Neural cell (in vitro differentiated cells): ENCODE measurements at regions not wholly inside any gene's neighbourhood (a gene's known extent, or its start where the extent isn't known, plus 50 kb on each side); places are given as distances from the start of the nearest gene placed in this dataset.

ENCODE experiments used
- H2AFZ ChIP-seq: fragments of 200-600, 300-800 bp; sonication (generic), shearing (Covaris generic); 2 replicates; pipeline ENCODE4 v1.6.0; 2014; ENCODE audit warnings: low read depth, mild to moderate bottlenecking, antibody characterized with exemption, low read length, moderate library complexity
- H3F3A ChIP-seq: fragments of 200-600 bp; shearing (Covaris generic); 2 replicates; pipeline ENCODE4 v1.6.1; 2016; ENCODE audit warnings: mild to moderate bottlenecking, moderate library complexity, mixed read lengths, antibody characterized with exemption, low read length; ENCODE audit not compliant: insufficient read depth, poor library complexity, severe bottlenecking
- H3K27ac ChIP-seq: fragments of 200-600, 300-800 bp; sonication (generic), shearing (Covaris generic); 2 replicates; pipeline ENCODE4 v1.5.1; 2014; ENCODE audit warnings: mild to moderate bottlenecking, low read length, moderate library complexity
- H3K27me3 ChIP-seq: fragments of 300-800, 200-600 bp; sonication (generic), shearing (Covaris generic); 2 replicates; pipeline ENCODE4 v1.6.0; 2014; ENCODE audit warnings: mild to moderate bottlenecking, low read depth, low read length, moderate library complexity; ENCODE audit not compliant: insufficient read depth
- H3K36me3 ChIP-seq: fragments of 300-800, 200-600 bp; sonication (generic), shearing (Covaris generic); 2 replicates; pipeline ENCODE4 v1.5.1; 2014; ENCODE audit warnings: mild to moderate bottlenecking, antibody characterized with exemption, low read length, moderate library complexity; ENCODE audit not compliant: insufficient read depth
- H3K4me2 ChIP-seq: fragments of 300-800, 200-600 bp; sonication (generic), shearing (Covaris generic); 2 replicates; pipeline ENCODE4 v1.6.0; 2014; ENCODE audit warnings: mild to moderate bottlenecking, low read length
- H3K4me3 ChIP-seq: fragments of 300-800, 200-600 bp; sonication (generic), shearing (Covaris generic); 2 replicates; pipeline ENCODE4 v1.5.1; 2014; ENCODE audit warnings: mild to moderate bottlenecking, low read length, moderate library complexity
- H3K79me2 ChIP-seq: fragments of 200-600 bp; shearing (Covaris generic); replicated peaks from 2 replicates; pipeline ENCODE4 v1.6.0; 2014; ENCODE audit warnings: mild to moderate bottlenecking, low read length, moderate library complexity; ENCODE audit not compliant: insufficient read depth
- H3K9ac ChIP-seq: fragments of 300-800, 200-600 bp; sonication (generic), shearing (Covaris generic); 2 replicates; pipeline ENCODE4 v1.6.1; 2016; ENCODE audit warnings: mild to moderate bottlenecking, low read length, mixed read lengths
- H3K9me2 ChIP-seq: fragments of 200-600 bp; shearing (Covaris generic); 2 replicates; pipeline ENCODE4 v1.6.1; 2016; ENCODE audit warnings: mild to moderate bottlenecking, low read length, mixed read lengths; ENCODE audit not compliant: insufficient read depth
- H3K9me3 ChIP-seq: fragments of 200-600, 300-800 bp; sonication (generic), shearing (Covaris generic); 2 replicates; pipeline ENCODE4 v1.6.1; 2016; ENCODE audit warnings: mild to moderate bottlenecking, mixed run types, low read length, moderate library complexity, mixed read lengths
- H4K20me1 ChIP-seq: fragments of 200-600 bp; shearing (Covaris generic); 2 replicates; pipeline ENCODE4 v1.6.1; 2016; ENCODE audit warnings: mild to moderate bottlenecking, mixed run types; ENCODE audit not compliant: insufficient read depth
- EP300 ChIP-seq: fragments of 450-650 bp; conservative IDR thresholded peaks from 2 replicates; pipeline ENCODE4 v1.6.1; 2014; ENCODE audit warnings: antibody characterized with exemption, mild to moderate bottlenecking, moderate library complexity; ENCODE audit not compliant: poor library complexity, severe bottlenecking
- EZH2 ChIP-seq: fragments of 200-600, 300-800 bp; shearing (Covaris generic), sonication (generic); IDR thresholded peaks from 2 replicates; pipeline ENCODE4 v1.6.1; 2014; ENCODE audit warnings: antibody characterized with exemption, low read length, borderline replicate concordance, mild to moderate bottlenecking; ENCODE audit not compliant: insufficient read depth, poor library complexity, severe bottlenecking
- MXI1 ChIP-seq: fragments of 450-650 bp; conservative IDR thresholded peaks from 2 replicates; pipeline ENCODE4 v1.6.1; 2014; ENCODE audit warnings: antibody characterized with exemption, mild to moderate bottlenecking; ENCODE audit not compliant: poor library complexity, severe bottlenecking
- POLR2AphosphoS5 ChIP-seq: IDR thresholded peaks from 2 replicates; pipeline ENCODE4 v1.6.1; 2012
- RAD21 ChIP-seq: fragments of 450-650 bp; conservative IDR thresholded peaks from 2 replicates; pipeline ENCODE4 v1.6.1; 2014; ENCODE audit warnings: antibody characterized with exemption, mild to moderate bottlenecking, moderate library complexity
- SMC3 ChIP-seq: fragments of 450-650 bp; conservative IDR thresholded peaks from 2 replicates; pipeline ENCODE4 v1.6.1; 2014; ENCODE audit warnings: antibody characterized with exemption, mild to moderate bottlenecking, moderate library complexity; ENCODE audit not compliant: poor library complexity
- TAF1 ChIP-seq: IDR thresholded peaks from 2 replicates; pipeline ENCODE4 v1.6.1; 2012; ENCODE audit warnings: low read depth
- TF ChIP-seq, protein P1 (sequence below): fragments of 450-650 bp; IDR thresholded peaks from 2 replicates; pipeline ENCODE4 v1.5.1; 2014; ENCODE audit warnings: antibody characterized with exemption, mild to moderate bottlenecking, moderate library complexity; ENCODE audit not compliant: poor library complexity, severe bottlenecking
- TF ChIP-seq, protein P2 (sequence below): IDR thresholded peaks from 2 replicates; pipeline ENCODE4 v1.6.1; 2012; ENCODE audit warnings: borderline replicate concordance

DNA sequence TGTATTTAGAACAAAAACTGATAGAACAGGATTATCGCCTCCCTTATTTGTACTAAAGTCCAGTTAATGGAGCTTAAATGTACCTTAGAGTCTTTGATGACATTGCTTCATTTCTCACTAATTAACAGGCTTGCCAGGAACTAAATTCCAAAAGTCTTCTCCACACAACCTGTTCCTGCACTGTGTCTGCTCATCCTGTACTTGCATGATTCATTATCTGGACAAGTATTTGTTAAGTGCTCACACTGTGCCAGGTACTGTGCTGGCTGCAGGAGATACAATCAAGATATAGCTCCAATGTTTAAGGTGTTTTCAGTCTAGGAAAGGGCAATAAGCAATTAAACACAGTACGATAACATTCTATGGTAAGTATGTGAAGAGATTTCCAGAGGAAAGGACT, 485.9 kb upstream of the TENM4 start:
- Histone ChIP-seq H3K4me3 (no peak overlapping the region), H3K27me3 (no peaks in the 10 kb centered on the region), H4K20me1 (no peaks in the 10 kb centered on the region), H3K4me2 (no peak overlapping the region), H3K9ac (no peak overlapping the region), H3K27ac (no peak overlapping the region), H3K9me3 (no peaks in the 10 kb centered on the region), H3K79me2 (no peaks in the 10 kb centered on the region), H3K9me2 (no peaks in the 10 kb centered on the region), H3F3A (no peaks in the 10 kb centered on the region), H2AFZ (no peak overlapping the region), H3K36me3 (no peaks in the 10 kb centered on the region)
- TF ChIP-seq EP300 = no peak
- TF ChIP-seq RAD21 = no peak
- TF ChIP-seq POLR2AphosphoS5 = no peak
- no peak for TF ChIP-seq SMC3
- no peak for TF ChIP-seq EZH2
- TF ChIP-seq TAF1 = no peak
- TF ChIP-seq, protein P1, sequence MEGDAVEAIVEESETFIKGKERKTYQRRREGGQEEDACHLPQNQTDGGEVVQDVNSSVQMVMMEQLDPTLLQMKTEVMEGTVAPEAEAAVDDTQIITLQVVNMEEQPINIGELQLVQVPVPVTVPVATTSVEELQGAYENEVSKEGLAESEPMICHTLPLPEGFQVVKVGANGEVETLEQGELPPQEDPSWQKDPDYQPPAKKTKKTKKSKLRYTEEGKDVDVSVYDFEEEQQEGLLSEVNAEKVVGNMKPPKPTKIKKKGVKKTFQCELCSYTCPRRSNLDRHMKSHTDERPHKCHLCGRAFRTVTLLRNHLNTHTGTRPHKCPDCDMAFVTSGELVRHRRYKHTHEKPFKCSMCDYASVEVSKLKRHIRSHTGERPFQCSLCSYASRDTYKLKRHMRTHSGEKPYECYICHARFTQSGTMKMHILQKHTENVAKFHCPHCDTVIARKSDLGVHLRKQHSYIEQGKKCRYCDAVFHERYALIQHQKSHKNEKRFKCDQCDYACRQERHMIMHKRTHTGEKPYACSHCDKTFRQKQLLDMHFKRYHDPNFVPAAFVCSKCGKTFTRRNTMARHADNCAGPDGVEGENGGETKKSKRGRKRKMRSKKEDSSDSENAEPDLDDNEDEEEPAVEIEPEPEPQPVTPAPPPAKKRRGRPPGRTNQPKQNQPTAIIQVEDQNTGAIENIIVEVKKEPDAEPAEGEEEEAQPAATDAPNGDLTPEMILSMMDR = no peak
- TF ChIP-seq MXI1 = no peak
- TF ChIP-seq, protein P2, sequence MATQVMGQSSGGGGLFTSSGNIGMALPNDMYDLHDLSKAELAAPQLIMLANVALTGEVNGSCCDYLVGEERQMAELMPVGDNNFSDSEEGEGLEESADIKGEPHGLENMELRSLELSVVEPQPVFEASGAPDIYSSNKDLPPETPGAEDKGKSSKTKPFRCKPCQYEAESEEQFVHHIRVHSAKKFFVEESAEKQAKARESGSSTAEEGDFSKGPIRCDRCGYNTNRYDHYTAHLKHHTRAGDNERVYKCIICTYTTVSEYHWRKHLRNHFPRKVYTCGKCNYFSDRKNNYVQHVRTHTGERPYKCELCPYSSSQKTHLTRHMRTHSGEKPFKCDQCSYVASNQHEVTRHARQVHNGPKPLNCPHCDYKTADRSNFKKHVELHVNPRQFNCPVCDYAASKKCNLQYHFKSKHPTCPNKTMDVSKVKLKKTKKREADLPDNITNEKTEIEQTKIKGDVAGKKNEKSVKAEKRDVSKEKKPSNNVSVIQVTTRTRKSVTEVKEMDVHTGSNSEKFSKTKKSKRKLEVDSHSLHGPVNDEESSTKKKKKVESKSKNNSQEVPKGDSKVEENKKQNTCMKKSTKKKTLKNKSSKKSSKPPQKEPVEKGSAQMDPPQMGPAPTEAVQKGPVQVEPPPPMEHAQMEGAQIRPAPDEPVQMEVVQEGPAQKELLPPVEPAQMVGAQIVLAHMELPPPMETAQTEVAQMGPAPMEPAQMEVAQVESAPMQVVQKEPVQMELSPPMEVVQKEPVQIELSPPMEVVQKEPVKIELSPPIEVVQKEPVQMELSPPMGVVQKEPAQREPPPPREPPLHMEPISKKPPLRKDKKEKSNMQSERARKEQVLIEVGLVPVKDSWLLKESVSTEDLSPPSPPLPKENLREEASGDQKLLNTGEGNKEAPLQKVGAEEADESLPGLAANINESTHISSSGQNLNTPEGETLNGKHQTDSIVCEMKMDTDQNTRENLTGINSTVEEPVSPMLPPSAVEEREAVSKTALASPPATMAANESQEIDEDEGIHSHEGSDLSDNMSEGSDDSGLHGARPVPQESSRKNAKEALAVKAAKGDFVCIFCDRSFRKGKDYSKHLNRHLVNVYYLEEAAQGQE = no peak

DNA sequence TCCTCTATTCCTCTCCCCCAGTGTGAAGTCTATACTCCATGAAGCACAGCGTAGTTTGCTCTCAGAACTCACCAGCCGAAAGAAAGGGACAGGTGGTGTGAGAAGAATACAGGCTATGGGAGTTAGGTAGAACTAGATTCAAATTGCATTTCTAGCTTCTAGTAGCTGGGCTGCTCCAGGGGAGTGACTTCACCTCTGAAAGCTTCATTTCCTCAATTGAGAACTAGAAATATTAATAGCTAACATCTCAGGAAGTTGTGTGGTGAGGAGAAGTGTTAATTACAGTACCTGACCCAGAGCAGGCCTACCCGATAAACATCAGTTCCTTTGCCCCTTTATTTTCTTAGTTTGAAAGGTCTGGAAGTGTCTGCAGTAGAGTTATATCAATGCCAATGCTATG, 484.7 kb upstream of the TENM4 start:
- H3K9ac ChIP-seq = no peak overlapping the region
- H4K20me1 ChIP-seq = no peaks in the 10 kb centered on the region
- no peaks in the 10 kb centered on the region for H3K27me3 ChIP-seq
- H3K4me3 ChIP-seq = no peak overlapping the region
- TF ChIP-seq EZH2 (no peak), TAF1 (no peak)
- H3K9me3 ChIP-seq = no peaks in the 10 kb centered on the region
- no peaks in the 10 kb centered on the region for H3K36me3 ChIP-seq
- no peak overlapping the region for H2AFZ ChIP-seq
- H3K27ac ChIP-seq = no peak overlapping the region
- no peak overlapping the region for H3K4me2 ChIP-seq
- no peaks in the 10 kb centered on the region for H3K9me2 ChIP-seq
- no peaks in the 10 kb centered on the region for H3F3A ChIP-seq
- H3K79me2 ChIP-seq = no peaks in the 10 kb centered on the region

DNA sequence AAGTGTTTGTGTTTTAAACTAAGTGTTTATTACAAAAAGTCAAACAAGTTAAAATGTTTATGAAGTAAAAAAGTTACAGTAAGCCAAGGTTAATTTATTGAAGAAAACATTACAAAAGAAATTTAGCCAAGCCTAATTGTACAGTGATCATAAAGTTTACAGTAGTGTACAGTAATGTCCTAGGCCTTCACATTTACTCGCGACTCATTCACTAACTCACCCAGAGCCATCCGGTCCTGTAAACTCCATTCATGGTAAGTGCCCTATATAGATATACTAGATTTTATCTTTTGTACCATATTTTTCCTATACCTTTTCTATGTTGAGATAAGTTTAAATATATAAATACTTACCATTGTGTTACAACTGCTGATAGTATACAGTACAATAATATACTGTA, 481.8 kb upstream of the TENM4 start:
- TF ChIP-seq, protein P1 = no peak
- TF ChIP-seq EP300 (no peak), EZH2 (no peak), MXI1 (no peak)
- no peak overlapping the region for H3K9ac ChIP-seq
- H3K27ac ChIP-seq = no peak overlapping the region
- no peaks in the 10 kb centered on the region for H3K79me2 ChIP-seq
- H3K4me3 ChIP-seq = no peak overlapping the region
- H3K9me3 ChIP-seq = no peaks in the 10 kb centered on the region
- no peaks in the 10 kb centered on the region for H4K20me1 ChIP-seq
- no peak overlapping the region for H2AFZ ChIP-seq
- no peaks in the 10 kb centered on the region for H3K36me3 ChIP-seq
- H3F3A ChIP-seq = no peaks in the 10 kb centered on the region
- no peaks in the 10 kb centered on the region for H3K27me3 ChIP-seq
- no peak overlapping the region for H3K4me2 ChIP-seq
- no peaks in the 10 kb centered on the region for H3K9me2 ChIP-seq
